Inflammatory macrophage treated with lipopolysaccharide for 4 hours (primary cell): ENCODE measurements at regions not wholly inside any gene's neighbourhood (a gene's known extent, or its start where the extent isn't known, plus 50 kb on each side); places are given as distances from the start of the nearest gene placed in this dataset.
A peak's percentile ranks its signal among the peaks of the same experiment; 100 is the strongest.
"Not testable (repeated sequence)": the region's sequence is repeated elsewhere in the genome, so short reads cannot be mapped to it uniquely, and the experiment has no call there.

Experiments used
- DNase-seq: peaks from one replicate; pipeline ENCODE4 v3.0.0-alpha.2; 2020

DNA sequence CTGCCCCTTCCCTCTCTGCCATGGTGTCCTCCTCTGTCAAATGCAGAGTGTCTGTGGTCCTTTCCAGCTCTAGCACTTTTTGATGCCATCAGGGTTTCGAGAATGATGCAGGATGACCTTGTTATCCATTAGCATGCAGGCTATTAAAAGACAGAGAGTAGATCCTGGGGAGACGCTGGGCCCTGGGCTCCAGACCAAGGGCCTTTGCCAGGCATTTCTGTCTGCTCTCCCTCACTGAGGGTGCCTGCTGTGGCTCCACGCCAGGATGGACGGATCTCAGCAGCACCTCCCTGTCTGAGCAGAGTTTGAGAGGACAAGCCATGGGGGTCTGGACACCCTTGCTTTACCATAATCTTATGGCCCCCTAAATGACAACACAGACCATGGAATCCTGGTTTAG lies 110.8 kb upstream of the CD82 start:
- DNase-seq, result no peak

DNA sequence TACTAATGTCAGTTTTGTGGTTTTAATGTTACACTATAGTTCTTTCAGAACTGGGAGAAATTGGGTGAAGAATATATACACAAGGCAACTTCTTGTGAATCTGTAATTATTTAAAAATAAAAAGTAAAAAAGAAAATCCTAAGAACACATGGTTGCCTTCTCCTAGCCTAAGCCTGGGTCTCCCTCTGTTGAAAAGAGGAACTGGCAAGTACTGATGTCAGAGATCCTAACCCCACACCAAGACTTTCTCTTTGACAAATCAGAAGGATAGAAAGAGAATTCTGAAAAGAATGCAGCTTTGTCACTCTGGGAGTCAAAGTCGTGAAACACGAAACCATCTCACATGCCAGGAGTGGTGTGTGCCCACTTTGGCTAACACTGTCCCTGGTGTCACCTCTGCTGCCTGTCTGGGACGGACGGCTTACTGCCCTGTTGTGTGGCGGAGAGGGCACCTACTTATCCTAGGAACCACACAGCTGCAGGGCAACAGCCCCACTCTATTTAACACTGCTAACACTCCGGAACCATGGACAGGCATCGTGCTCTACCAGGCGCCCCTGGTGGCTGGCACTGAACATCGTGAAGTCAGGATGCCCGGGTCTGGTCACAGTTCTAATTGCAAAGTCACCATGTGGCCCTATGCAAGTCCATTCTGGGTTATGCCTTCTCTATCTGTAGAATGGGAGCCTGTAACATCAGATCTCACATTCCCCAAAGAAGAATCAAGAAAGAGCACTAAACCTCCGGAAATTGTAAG lies 108.7 kb upstream of the CD82 start:
- DNase-seq, result peak; percentile 1

DNA sequence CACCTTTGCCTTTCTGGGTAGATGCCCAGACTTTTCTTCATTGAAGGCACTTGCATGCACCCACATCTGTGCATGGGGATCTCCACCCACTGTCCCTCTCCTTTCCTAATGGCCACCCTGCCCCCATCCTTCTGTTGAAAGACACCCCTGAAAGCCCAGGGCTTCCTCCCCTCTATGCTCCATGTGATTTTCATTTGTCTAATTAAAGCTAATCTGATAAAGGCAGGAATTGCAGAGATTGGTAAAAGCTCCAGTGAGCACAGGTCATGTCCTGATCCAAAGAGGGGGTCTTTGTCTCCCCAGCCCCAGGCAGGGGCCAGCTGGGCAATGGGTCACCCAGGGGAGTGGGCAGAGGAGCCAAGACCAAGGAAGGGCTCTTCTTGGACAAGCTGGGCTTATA lies 107.6 kb upstream of the CD82 start:
- DNase-seq, result no peak

DNA sequence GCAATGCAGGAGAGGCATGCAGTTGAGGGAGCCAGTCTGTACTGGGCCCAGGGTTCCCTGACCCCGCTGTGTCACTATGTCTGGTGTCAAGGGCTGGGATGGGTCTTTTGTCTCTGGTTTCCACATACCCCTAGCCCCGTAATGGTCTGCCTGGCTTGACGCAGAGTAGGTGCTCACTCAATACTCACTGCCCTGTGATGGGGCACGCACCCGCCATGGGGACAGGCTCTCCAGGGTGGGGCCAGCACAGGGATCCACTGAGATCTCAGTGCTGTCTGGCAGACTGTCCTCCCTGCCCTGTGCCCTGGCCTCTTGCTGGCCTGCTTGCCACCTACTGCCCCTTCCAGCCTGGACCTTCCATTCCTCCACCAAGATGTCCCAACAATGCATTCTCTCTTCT lies 101.7 kb upstream of the CD82 start:
- no peak for DNase-seq

DNA sequence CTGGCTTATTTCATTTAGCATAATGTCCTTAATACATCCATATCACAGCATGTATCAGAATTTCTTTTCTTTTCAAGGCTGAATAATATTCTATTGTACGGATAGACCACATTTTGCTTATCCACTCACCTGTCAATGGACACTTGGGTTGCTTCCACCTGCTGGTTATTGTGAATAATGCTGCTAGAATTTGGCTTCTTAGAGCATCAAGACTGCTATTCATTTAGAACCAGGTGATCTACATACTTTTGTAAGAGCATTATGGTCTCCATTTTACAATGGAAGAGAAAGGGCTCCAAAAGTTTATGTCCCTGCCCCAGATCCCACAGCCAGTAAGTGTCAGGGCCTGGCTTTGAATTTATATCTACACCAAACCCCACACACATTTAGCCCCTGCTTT lies 100.7 kb upstream of the CD82 start:
- no peak for DNase-seq

DNA sequence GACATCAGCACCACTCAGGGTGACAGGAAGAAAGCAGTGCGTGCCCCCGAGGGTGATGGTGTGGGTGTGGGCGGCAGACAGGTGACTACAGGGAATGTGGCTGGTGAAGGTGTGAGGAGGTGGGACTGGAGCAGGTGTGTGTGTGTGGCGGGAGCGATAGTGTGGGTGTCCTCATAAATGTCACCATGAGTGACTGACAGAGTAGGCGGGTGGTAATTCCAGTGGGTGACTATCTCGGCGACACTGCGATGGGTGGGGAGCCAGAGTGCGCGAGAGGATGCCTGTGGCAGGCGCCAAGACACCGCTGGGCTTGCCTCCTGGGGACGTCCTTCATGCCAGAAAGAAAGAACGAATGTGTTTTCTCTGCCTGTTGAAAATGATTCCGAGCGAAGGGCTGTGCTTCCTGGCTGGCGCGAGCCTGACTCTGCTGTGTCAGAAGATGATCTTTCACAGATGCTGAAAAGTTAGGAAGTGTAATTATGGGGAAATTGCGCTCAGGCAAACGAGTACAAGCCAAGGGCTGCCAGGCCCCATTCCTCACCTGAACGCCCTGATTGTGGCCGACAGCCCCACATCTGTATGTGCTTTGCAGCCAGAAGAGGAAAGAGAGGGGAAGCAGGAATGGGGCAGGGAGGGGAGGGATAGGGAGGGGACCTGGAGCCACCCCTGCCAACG lies 98.8 kb upstream of the CD82 start:
- no peak for DNase-seq

DNA sequence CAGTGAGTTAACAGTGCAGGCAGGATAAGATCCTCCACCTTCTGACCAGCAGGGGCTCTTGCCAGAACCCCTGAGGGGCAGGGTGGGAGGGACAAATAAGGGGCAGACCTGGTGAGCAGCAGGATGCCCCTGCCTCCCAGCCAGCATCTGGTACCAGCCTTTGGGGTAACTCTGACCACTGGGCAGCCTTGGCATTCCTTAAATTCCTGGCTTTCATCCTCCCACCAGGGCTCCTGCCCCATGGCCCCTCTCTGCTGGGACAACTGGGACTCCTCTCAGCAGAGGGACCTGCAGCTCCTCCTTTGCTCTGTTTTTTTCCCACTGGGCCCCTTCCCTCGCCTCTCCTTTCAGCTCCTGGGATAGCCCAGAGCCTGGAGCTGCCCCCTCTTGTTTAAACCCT lies 98.0 kb upstream of the CD82 start:
- DNase-seq, result no peak

DNA sequence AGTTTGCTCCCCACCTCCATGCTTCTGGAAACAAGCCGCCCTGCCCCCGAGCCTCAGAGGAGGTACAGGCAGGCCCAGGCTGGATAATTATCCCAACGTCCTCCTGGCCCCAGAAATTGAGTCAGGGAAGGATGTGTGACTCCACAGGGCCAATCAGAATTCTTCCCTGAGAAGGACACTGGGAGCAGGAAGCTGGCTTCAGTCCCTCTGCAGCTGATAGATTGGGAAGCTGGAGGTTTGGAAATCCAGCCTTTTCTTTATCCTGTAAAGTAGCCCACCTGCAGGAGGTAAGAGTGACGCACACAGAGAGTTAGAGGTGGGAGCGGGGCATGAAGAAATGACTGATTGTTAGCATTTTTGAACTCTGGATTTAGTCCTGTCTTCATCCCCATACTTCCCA lies 97.5 kb upstream of the CD82 start:
- DNase-seq, result no peak

DNA sequence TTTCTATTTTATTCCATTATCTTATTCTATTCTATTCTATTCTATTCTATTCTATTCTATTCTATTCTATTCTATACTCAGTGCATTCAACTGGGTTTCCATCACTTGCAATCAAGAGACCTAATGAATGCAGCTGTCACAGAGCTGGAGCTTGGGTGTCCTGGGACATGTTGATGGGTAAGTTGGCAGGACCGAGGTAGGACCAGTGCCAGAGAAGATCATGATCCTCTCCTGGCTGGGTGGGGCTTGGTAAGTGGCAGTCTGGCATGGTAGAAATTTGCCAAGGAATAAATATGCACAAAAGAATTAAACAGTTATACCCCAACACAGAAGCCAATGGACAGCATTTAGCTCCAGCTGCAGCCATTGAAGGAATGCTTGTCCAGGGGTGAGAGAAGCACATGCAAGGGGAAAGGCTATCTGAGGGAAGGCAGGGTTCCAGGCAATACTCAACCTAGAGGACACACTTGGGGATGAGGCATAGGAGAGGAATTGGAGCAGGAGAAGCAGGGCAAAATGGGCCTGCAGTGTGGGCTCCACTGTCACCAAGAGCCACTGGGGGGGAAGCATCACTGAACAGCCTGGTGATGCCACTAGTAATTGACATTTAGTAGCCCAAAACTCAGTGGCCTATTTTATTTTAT lies 97.0 kb upstream of the CD82 start:
- DNase-seq, result no peak

DNA sequence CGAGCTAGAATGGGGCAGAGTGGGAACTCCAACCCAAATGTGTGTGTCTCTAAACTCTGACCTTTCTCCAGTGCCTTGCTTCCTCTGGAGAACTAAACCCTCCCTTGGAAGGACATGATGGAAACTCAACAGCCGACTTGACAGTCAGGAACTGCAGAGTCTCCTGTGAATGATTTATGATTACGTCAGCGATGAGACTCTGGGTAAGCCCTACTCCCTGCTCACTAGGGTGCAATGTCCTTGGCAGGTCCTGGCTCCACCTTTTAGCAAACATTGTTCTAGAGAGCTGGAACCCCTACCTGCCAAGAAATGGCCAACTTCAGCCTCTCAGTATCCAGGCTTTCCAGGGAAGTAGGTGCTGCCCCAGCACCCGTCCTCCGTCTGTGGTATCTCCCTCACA lies 96.1 kb upstream of the CD82 start:
- no peak for DNase-seq

DNA sequence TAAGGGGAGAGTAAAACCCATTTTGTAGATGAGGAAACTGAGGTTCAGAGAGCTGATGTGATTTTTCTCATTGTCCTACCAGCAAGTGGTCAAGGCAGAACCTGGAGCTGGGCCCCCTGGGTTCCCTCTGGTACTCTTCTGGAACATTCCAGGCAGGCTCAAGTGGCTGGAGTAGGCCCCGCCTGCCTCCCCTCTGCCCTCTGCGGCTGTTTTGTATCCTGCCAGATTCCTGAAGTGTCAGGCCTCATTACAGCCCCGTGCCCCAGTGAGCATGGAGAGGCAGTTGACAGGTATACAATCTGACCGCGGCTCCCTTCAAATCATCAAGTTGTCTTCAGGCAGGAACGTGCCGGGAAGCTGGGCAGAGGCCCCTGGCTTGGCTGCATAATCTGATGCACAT lies 94.6 kb upstream of the CD82 start:
- DNase-seq, result no peak

DNA sequence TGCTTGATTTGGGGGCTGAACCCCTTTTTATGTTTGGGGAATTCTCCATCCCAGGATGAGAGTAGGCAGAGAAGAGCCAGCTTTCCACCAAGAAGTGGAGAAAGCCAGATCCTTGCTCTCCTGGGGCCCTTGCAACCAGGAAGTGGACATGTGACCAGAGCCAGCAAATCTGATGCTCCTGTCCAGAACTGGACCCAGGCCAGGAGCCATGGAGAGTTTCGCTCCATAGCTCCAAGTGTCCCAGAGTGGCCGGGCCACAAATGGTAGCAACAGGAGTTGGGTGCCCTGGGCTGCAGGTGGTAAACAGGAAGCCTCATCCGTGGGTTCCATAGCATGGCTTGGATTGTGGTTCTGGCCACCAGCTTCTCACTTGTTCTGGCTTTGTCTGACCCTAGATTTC lies 93.9 kb upstream of the CD82 start:
- no peak for DNase-seq

DNA sequence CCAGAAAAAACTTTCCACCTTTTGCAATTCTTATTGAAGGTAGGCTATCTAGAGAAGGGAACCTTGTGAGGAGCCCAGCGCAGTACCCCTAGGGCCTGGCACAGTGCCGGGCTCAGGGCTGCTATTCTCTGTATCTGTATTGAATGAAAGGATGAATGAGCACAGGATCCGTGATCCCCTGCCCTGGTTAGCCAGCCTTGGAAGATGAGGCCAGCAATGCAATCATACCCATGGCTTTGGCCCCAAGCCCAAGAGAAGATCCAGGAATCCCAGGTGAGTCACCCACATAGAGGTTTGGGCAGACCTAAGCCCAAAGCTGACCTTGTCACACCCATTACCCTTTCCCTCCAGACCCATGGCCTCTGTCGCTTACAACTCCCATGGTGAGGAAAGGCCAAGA lies 92.5 kb upstream of the CD82 start:
- DNase-seq, result no peak

DNA sequence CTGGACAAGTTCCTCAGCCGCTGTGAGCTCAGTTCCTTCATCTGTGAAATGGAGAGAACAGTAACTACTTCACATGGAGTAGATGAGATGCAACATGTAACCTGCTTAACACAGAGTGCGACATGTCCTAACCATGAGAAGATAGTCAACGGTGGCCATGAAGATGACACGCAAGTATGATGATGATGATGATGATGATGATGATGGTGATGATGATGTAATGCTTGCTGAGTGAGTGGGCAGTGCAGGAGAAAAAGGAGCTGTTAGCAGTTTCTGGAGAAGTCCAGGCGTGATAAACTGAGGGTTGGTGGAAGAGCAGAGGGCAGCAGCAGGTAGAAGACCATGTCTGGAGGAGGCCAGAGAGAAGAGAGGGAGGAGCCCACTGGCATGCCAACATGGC lies 90.8 kb upstream of the CD82 start:
- DNase-seq, result no peak

DNA sequence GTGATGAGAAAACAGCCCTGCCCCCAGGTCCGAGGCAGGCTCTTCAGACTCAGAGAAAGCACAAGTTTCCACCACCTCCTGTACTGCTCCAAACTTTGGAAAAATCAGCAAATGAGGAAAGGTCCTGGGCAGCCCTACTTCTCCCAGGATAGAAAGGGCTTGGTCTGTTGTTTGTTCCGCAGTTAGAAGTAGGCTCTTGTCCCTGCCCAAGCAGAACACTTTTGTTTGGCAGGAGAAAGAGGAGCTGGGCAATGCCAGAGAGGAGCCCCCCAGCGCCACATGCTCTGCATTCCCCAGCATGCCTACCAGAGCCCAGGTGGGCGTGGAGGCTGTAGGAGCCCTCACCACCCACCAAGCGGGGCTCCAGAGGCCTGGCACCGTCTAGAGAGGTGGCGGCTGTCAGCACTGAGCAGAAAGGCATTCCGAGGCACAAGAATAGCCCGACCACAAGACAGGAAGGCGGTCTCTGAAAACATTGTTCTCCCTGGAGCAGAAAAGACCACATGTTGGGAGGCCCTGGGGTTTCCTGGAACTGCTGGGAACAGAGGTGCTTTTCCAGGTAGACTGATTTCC lies 90.3 kb upstream of the CD82 start:
- DNase-seq, result no peak

DNA sequence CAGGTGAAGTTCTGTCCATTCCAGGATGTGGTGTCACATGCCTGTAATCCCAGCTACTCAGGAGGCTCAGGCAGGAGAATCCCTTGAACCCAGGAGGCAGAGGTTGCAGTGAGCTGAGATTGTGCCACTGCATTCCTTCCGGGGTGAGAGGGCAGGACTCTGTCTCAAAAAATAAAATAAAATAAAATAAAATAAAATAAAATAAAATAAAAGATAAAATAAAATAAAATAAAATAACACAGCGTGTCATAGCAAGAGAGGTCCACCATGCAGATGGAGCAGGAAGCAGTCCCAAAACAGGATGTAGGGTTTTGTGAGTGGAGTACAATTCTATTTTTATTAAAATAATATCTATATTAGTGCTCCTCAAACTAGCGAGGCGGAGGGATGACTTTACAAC lies 83.1 kb upstream of the CD82 start:
- not testable (repeated sequence) for DNase-seq

DNA sequence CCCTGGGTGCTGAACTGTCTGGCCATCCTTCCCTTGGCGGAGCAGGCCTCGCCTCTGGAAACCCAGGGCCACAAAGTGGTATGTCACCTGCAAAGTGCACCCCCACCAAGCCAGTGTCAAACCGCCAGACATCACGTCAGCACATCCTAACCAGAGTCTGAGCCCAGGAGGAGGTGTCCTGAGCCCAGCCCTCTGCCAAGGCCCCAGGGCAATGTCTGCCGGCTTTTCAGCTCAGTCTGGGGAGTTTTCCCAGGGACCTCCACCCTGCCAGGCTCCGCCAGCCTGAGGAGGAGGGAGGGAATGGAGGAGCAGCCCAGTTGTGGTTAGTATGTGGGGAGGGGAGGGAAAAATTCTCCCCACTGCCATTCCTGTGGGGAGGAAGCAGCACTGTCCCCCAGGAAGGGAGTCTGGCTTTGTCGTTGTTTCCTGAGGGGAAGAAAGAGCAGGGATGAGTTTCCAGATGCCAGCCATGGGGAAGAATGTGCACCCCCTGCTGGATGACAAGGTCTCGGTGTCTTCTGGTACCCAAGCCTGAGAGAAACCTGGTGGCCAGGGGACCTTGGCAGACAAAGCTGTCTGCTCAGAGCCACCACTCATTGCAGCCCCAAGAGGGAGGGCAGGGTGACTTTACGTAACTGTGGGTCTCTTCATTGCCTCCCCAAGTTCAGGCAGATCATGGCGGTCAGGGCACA lies 81.4 kb upstream of the CD82 start:
- DNase-seq, result peak; percentile 8

DNA sequence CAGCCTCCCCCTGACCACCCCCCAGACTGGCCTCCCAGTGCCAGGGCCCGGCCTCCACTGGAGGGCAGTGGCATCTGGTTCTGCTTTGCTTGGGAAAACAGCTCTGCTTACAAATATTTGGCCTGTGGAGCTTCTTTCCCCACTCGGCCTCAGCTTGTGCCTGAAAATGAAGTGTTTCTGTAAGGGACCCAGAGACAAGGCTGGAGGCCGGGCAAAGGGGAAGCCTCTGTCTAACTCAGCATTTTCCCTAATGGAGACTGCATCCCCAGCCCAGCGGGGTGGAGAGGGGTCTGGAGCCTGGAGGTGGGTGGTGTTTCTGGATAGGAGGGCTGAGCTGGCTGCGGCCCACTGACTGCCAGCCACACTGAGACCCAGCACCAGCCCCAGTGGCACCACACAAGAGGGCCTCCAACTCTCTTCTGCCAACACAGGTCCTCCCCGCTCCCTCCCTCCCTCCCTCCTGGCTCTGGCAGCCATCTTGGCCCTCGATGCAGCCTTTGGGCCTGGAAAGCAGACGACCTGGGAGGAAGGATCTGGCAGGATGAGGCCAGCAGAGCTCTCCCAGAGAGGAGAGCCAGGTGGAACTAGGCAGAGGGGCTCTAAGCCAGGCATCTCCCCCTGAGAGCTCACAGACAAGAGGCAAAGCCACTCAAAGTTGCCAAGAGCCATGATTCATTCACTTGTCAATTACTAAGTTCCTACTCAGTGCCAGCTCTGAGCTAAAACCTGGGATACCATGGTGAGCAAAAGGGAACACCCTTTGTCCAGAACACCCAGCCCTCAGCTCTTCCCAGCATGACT lies 77.1 kb upstream of the CD82 start:
- no peak for DNase-seq

DNA sequence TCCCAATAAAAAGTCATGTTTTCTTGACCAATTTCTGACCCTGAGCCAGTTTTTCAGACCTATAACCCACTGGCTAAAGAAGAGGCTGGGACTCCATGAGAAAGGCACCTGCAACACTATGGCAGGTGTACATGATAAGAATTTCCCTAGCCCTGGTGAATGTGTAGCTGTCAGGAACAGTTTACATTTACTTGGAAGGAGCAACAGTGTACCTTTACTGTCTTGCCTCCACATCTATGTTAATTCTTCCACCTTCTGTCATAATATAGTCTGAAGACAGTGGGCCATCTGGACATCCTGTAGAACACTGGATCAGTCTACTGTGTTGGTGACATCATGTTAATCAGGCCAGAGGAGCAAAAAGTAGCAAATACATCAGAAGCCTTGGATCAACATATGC lies 72.1 kb upstream of the CD82 start:
- no peak for DNase-seq

DNA sequence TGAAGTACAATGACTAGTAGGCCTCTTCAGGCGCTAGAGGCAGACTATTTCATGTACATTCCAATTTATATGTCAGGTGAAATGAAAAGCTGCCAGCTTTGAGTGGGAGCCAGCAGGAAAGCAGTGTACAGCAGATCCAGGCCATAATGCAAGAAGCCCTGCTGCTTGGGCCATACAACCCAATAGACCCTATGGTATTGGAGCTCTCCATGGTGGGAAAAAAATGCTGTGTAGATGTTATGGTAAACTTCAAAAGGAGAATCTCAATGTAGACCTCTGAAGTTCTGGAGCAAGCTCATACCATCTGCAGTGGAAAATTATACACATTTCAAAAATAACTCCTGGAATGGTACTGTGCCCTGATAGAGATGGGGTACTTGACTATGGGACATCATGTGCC lies 71.5 kb upstream of the CD82 start:
- no peak for DNase-seq

DNA sequence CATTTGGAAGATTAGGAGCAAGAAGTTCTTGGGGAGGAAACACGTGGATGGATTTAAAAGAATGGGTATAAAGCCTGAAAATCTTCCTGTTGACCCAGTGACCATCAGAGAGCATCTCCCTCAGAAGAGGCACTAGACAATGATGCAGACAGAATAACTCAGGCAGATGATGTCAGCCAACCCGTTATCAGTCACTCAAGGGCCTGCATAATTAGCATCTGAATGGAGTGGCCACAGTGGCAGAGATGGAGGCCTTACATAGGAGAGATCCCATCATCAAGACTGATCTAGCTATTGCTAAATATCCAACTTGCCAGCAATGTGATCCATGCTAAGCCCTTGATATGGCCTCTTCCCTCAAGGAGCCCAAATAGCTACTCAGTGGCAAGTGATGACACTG lies 70.7 kb upstream of the CD82 start:
- DNase-seq, result no peak

DNA sequence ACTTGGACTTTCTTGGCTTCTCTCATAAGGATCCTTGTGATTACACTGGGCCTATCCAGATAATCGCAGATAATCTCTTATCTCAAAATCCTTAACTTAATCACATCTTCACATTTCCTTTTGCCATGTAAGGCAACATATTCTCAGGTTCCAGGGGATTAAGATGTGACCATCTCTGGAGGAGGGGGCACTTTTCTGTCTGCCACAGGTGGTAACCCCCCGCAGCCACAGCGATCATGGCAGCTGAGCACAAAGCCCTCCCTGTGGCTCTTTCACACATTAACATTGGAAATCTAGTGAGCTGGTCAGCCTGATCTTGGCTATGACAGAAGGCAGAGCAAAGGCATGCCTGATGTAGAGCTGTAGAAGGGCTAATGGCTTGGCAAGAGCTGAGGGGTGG lies 69.1 kb upstream of the CD82 start:
- no peak for DNase-seq
